ENCODE measurements at regions not wholly inside any gene's neighbourhood (a gene's known extent, or its start where the extent isn't known, plus 50 kb on each side); places are given as distances from the start of the nearest gene placed in this dataset.
"Not testable (repeated sequence)": the region's sequence is repeated elsewhere in the genome, so short reads cannot be mapped to it uniquely, and the experiment has no call there.

- H3K4me1 ChIP-seq = no peaks in the 10 kb centered on the region
- TF ChIP-seq CTCF (IDR thresholded peaks at IDR 0.05) = no peak
- no peak for TF ChIP-seq POLR2A (IDR thresholded peaks at IDR 0.05)
- H3K36me3 ChIP-seq (ENCODE audit: low read depth, missing control alignments) = no peaks in the 10 kb centered on the region
- no peak for DNase-seq
- 87 to 90% methylated on average over 5 of the region's 5 CpGs for WGBS, 2 donors
- no peak overlapping the region for H3K4me3 ChIP-seq
- H3K27ac ChIP-seq = no peak overlapping the region
- no peaks in the 10 kb centered on the region for H3K9me3 ChIP-seq
- intact Hi-C loops (cut with DNase I; ENCODE audit: low total_unique reads) = no loop called here
- no peaks in the 10 kb centered on the region for H3K27me3 ChIP-seq
These were observed 102.8 kb upstream of the VSTM2A start for GRCh38 chr7:54439391-54439790.

GRCh38 chr7:54444046-54444686, 98.0 kb upstream of the VSTM2A start:
- WGBS, 2 donors = 74 to 82% methylated on average over 22 to 26 of the region's 34 CpGs

GRCh38 chr7:54453168-54453567, 89.0 kb upstream of the VSTM2A start:
- 68 to 71% methylated on average over 1 of the region's 1 CpG for WGBS, 2 donors
- H3K36me3 ChIP-seq (ENCODE audit: low read depth, missing control alignments); H3K4me1 ChIP-seq; intact Hi-C loops (cut with DNase I; ENCODE audit: low total_unique reads); H3K27ac ChIP-seq; H3K27me3 ChIP-seq; DNase-seq; H3K4me3 ChIP-seq; H3K9me3 ChIP-seq: not testable (repeated sequence)

More at GRCh38 chr7:54444046-54444686, 98.0 kb upstream of the VSTM2A start:
- H3K4me3 ChIP-seq; H3K27ac ChIP-seq; DNase-seq; H3K9me3 ChIP-seq; H3K4me1 ChIP-seq; H3K36me3 ChIP-seq (ENCODE audit: low read depth, missing control alignments); intact Hi-C loops (cut with DNase I; ENCODE audit: low total_unique reads); H3K27me3 ChIP-seq: not testable (repeated sequence)

GRCh38 chr7:54454700-54455099, 87.5 kb upstream of the VSTM2A start:
- intact Hi-C loops (cut with DNase I; ENCODE audit: low total_unique reads); H3K4me1 ChIP-seq; DNase-seq; H3K27ac ChIP-seq; H3K9me3 ChIP-seq; H3K4me3 ChIP-seq; H3K36me3 ChIP-seq (ENCODE audit: low read depth, missing control alignments); H3K27me3 ChIP-seq: not testable (repeated sequence)
- WGBS, 2 donors = 74 to 76% methylated on average over 6 of the region's 6 CpGs

- H3K4me1 ChIP-seq = no peaks in the 10 kb centered on the region
- no peaks in the 10 kb centered on the region for H3K27me3 ChIP-seq
- H3K27ac ChIP-seq = no peak overlapping the region
- H3K9me3 ChIP-seq = no peaks in the 10 kb centered on the region
- intact Hi-C loops (cut with DNase I; ENCODE audit: low total_unique reads) = no loop called here
- no peak overlapping the region for H3K4me3 ChIP-seq
- no peak for TF ChIP-seq POLR2A (IDR thresholded peaks at IDR 0.05)
- TF ChIP-seq CTCF (IDR thresholded peaks at IDR 0.05) = no peak
- no peaks in the 10 kb centered on the region for H3K36me3 ChIP-seq (ENCODE audit: low read depth, missing control alignments)
- no peak for DNase-seq
These were observed 77.1 kb upstream of the VSTM2A start for GRCh38 chr7:54465095-54465494.

- Histone ChIP-seq H3K9me3 (no peaks in the 10 kb centered on the region), H3K27ac (no peak overlapping the region), H3K4me1 (no peaks in the 10 kb centered on the region), H3K36me3 (ENCODE audit: low read depth, missing control alignments) (no peaks in the 10 kb centered on the region), H3K4me3 (no peak overlapping the region), H3K27me3 (no peaks in the 10 kb centered on the region)
- WGBS, 2 donors = 84 to 93% methylated on average over 10 of the region's 10 CpGs
- intact Hi-C loops (cut with DNase I; ENCODE audit: low total_unique reads) = no loop called here
- no peak for DNase-seq
- TF ChIP-seq CTCF (IDR thresholded peaks at IDR 0.05) (no peak), POLR2A (IDR thresholded peaks at IDR 0.05) (no peak)
These were observed 72.4 kb upstream of the VSTM2A start for GRCh38 chr7:54469740-54470139.
